NCI-H1105 treated with DMSO at 0.1 percent for 48 hours (cell line): ENCODE measurements at regions not wholly inside any gene's neighbourhood (a gene's known extent, or its start where the extent isn't known, plus 50 kb on each side); places are given as distances from the start of the nearest gene placed in this dataset.
A peak's percentile ranks its signal among the peaks of the same experiment; 100 is the strongest.

Source experiments
- DNase-seq: peaks from one replicate; lab custom pipeline; 2025; lab: John Stamatoyannopoulos, UW

DNA sequence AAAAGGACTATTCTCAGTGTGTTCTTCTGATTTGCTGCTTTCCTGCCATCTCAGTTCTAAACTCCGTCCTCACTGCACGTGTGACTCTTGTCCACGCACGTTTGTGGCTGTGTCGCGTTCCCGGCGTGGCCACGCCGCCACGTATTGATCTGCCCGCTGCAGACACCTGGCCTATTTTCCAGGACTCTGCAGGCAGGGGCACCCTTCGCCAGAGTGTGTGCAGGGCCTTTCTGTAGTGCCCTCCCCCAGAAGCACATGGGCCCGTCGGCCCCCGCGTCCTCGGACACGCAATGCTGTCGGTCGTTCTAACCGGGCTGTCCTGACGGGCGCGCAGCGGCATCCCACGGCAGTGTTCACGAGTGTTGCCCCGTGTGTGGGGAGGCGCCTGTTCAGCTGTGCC, 87.6 kb downstream of the YTHDF1 start:
- no peak for DNase-seq

DNA sequence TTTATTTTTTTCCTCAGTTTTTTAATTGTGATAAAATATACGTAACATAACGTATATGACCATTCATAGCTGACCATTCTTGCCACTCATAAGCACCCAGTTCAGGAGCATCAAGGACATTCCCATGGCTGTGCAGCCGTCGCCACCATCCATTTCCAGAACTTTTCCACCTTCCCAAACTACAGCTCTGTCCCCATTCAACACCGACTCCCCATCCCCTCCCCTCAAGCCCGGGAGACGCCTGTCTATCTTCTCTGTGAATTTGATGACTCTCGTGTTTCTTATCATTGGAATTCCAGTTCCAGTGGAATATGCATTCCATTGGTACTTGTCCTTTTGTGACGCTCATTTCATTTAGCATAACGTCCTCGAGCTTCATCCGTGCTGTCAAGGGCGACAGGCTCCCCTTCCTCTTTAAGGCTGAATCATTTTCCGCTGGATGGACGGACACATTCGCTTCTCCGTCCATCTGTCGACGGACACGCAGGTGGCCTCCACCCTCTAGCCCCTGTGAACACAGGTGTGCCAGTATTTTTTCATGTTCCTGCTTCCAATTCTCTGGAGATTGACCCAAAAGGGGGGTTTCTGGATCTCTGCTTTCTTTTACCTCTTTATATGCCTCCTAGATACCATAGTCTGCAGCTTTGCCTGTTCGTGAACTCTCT, 88.1 kb downstream of the YTHDF1 start:
- DNase-seq: no peak

DNA sequence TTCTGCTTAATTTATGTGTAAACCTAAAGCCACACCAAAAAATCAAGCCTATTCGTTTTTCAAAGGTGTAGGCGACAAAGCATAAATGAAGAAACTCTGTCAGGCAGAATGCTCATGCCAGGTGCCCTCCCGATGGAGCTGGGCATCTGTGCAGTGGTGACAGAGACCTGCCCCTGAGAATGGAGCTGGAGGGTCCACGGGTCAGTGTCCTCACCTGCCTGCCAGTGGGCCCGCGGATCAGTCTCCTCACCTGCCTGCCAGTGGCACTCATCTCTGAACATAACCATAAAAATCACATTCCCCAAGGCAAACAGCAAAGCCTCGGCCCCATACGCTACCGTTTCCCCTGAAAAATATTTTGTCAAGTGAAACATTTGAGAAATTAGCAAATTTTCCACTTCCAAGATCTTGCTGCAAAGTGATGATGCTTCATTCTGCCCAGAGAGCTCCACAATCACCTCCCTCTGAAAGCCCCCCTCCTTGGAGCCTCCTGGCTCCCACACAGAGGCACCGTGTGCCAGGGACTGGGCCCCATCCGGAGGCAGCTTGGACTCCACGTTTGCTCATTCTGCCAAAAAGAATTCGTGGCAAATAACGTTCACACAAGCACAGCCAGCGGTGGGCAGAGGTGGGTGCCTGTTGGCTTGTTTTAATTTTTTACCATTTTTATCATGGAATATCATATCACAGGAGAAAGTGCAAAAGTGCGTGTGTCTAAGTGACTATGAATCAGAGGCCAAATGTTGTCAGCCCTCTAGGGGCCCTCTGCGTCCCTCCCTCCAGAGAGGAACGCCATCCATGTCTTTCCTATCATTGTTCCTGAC, 88.8 kb downstream of the YTHDF1 start:
- no peak for DNase-seq

DNA sequence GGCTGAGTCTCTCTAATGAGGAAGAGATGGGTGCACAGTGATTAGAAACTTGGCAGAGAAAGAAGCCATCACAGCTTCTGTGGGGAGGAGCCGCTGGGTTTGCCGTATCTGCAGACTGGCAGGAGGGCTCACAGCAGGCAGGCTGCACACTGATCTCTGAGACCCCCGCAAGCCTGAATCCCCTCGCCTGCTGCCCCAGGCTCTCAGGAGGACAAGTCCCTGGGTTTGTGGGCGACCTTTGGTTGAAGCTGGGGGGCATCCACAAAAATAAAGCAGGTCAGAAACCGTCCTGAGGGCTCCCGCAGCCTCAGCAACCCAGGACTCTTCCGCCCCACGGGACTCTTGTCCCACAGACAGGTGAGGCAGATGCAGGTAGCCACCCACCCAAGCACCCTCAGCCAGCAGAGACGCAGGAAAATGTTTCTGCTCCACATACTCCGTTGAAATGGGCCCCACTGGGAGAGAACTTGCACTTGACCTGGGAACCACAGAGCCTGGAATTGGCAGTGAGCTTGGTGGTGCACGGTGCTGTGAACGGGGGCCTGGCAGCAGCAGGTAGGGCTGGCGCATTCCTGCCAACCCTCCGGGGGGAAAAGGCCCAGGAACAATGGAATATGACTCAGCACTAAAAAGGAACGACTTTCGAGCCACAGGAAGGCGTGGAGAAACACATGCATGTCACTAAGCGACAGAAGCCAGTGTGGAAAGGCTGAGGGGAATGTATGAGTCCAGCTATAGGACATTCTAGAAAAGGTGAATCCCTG, 89.9 kb downstream of the YTHDF1 start:
- no peak for DNase-seq

DNA sequence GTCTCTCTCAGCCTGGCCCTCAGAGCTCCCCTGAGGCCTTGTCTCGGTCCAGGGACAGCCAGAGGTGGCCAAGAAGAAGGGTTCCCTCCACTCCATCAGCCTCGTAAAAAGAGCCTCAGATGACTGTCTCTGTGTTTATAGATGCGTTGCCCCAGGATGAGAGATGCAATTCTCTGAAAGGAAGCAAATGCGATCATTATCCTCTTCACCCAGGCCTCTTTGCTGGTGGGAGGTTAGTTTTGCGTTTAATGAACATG, 90.4 kb downstream of the YTHDF1 start:
- DNase-seq: peak; percentile 22

DNA sequence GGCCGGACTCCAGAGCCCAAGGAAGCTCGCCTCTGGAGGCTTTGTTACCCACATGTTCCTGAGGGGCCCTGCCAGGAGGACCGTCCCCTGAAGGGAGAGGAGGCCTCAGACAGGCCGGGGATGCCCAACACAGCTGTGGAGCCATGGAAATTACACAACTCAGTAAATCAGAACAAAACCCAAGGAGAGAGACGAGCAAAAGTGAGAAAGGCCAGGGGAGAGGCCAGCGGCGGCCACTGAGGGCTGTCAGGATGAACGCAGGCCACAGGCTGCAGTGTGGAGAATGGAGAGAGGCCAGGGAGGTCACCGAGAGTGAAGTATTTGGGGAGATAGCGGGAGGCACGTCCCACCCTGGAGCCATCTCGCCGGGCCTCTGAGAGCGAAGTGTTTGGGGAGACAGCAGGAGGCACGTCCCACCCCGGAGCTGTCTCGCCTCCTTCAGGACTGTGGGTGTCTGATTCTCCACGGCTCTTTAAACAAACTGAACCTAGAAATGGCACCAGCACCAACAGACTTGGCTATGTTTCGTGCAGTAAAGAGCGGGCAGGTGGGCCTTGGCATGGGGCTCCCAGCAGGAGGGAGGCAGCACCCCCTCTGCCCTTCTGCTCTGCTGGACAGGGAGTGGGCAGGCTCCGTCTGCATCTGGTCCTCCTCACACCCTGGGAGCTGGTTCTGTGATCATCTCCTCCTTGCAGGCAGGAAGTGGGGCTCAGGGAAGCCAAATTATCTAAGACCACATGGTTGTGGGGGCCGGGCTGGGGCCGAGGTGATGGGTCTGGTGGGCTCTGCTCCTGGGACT, 91.0 kb downstream of the YTHDF1 start:
- no peak for DNase-seq

DNA sequence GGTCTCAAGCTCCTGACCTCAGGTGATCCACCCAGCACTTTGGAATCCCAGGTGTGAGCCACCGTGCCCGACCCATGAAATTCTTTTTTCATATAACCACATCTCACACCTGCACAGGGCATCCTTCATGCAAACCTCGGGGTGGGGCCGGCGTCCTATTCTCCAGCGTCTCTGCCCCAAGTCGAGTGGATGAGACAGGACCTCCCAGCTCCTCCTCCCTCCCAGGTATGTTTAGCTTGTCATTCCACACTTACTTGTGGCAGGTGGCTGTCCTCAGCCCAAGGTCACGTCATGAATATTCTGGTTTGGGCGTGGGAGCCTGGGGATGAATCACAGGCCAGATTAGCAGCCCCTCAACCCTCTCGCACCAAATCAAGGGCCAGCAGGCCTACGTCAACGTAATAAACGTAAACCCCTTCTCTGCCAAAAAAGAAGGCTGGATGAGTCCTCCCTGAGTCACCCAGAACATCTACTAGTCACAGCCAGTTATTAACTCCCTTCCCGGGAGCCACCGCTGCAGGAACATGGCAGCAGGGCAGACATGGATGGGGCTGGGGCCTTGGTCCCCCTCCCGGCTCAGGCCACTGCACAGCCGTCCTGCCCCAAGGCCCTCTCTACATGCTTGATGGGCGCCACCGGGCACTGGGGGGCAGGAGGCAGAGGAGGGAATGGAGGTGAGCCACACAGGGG, 91.7 kb downstream of the YTHDF1 start:
- DNase-seq: no peak

DNA sequence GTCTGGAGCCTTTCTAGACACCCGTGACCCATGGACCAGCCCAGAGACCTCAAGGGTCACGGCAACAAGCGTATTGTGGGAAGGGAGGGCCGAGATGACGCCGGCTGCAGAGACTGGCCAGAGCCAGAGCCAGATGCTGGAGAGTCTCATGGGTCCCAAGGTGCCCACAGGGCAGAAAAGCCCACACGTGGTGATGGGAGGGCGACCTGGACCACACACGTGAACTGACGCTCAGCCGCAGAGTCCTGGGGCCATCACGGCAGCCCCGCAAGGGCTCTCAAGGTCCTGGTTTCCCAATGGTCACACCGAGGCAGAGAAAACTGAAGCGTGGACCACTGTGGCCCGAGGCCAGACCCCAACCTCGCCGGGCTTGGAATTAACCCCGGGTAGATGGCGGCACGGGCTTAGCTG, 92.6 kb downstream of the YTHDF1 start:
- no peak for DNase-seq

DNA sequence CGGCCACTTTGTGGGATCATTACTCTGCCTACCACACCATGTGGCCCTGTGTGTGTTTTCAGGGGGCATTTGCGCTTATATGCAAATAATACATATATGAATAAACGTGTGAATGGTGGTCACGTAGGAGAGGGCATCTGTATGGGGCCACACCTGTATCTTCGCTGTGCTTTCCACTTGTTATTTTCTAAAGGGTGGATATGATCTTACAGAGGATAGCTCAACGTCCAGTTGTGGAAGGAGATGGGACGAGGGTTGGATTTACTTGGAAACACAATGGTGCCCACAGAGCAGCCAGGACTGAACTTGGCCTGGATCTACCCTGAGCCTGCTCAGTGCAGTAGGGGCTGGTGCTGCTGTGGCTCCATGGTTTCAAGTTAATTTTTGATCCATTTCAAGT, 93.3 kb downstream of the YTHDF1 start:
- no peak for DNase-seq

DNA sequence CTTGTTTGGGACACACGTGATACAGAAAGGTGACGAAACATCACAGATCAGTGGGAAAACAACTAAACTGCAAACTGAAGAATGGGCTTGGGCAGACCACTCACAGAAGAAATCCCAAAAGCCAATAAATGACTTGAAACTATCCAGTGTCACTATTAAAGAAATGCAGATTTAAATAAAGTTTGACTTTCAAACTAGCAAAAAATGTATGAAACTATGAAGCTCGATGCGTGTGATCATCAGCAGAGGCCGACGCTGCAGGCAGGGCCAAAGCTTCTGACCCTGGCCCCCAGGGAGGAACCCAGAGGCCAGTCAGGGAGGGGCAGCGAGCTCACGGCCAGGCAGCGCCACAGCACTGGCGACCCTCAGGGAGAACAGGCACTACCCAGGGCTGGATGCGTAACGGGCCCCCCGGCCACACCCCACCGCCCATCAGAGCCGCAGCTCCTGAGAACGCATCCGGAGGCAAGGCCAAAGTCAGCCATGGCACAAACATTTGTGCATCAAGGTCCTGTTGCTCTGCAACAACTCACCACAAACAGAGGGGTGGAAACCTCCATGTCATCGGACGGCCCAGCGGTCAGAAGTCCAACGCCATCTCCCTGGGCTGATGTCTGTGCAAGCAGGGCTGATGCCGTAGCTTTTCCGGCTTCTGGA, 94.1 kb downstream of the YTHDF1 start:
- no peak for DNase-seq

DNA sequence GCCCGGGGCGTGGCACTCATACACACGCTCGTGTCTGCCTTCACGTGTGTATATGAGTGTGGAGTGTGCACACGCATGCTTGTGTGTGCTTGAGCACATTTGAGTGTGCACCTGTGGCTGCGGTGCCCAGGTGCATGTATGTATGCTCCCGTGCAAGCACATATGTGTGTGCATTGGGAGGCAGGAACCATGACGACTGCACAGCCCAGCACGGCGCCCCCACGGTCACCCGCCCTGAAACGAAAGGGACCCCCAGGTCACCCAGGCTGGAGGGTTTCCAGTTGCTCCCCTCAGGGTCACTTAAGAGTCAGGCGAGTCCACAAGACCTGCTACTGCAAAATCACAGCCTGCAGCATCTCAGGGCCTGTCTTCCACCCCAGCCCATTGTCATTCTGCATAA, 94.7 kb downstream of the YTHDF1 start:
- no peak for DNase-seq

DNA sequence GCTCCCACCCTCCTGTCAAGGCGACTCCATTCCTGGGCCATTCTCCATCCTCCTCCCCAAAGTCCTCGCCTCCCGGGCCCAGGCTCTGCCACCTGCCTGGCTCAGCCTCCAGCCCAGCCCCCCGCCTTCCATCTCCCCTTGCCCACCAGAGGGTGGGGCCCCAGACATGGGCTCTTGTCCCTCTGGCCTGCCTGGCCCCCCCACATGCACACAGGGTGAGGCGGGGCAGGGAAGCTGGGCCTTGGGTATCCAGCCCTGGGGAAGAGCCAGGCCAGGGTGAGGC, 95.2 kb downstream of the YTHDF1 start:
- DNase-seq: no peak

DNA sequence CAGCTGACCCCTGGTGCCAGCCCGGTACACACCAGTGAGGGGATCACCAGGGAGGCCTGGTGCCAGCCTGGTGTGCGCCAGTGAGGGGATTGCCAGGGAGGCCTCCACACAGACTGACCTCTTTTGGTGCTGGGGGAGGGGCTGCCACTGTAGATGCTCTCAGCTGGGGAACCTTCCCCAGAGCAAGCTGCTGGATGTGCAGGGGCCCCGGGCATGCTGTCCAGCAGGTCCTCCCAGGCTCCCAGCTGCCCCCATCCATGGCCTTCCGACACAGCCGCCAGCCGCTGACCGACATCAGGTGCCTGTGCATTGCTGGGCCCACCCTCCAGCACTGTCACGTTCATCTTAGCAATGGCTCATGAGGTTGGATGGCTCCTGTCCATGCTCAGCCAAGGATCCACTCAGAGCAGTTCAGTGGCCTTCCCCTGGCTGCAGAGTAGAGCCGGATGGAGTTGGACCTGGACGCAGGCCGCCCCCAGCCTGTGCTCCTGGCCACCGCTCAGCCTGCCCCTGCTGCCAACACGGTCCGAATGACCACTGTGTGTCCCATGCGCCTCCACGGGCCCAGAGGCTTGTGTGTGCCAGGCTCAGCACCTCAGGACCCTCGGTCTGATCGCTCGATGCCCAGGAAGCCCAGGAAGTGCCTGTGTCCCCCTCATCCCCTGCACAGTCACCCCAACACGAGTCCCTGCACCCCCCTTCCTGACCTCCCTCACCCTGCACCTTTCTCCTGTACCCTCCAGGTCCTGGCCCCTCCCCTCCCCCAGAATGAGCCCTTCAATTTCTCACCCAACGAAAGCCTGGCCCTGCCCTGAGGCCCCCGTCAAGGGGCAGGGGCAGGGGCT, 95.7 kb downstream of the YTHDF1 start:
- no peak for DNase-seq

DNA sequence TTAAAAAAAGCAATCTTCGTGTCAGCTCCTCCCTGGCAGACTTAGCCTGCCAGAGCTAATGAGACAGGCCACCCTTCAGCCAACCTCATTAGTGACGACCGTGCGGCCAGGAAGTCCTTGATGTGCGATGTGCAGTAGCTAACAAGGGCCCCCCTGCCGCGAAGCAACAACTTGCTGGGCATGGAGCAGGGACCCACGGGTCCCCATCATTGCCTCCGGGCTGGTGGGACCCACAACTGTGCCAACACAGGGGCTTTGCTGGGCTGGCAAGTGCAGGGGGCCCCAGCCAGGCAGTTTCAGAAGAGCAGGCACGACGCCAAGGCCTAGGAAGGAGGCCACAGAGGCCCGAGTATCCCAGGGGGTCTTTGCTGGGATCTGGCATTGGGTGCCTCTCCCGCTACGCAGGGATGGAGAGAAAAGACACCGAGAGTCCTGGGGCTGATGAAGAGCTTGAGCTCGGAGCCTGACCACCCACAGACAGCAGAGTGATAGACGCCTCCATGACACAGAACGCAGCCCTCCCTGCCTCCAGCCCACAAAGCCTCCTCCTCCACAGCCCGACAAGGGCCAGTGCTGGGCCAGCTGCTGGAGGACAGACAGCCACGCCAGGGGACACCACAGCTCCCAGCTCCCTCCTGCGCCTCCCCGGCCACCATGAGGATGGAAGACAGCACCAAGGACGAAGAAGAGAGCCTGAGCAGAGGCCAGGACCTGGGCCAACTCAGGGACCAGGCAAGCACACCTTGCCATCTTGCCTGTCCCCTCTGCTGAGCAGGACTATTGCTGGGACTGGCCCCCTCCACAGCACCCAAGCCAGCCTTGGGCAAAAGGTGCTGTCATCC, 96.6 kb downstream of the YTHDF1 start:
- peak; percentile 61 for DNase-seq

DNA sequence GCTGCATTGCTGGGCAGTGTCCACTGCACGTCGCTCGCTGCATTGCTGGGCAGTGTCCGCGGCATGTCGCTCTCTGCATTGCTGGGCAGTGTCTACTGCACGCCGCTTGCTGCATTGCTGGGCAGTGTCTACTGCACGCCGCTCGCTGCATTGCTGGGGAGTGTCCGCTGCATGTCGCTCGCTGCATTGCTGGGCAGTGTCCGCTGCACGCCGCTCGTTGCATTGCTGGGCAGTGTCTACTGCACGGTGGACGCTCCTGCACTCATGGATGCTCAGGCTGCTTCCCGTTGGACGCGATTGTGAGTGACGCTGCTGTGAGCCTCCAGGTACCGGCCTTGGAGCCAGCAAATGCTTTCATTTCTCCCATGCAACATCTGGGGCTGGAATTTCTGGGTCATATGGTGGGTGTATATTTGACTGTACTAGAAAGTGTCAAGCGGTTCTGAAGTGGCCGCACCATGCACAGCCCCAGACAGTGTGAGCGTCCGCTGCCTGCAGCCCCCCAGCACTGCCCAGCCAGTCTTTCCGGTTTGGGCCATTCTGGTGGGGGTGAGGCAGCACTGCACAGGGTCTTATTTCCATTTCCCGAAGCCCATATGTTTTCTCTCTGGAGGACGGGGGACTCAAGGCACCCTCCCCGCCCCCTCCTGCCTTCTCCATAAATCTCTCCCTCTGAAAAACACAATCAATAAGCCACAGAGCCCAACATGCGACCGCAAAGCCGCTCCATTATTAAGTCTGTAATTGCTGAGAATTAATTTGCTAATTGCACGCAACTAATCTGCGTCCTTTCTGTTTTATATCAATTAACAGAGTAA, 97.4 kb downstream of the YTHDF1 start:
- DNase-seq: no peak

DNA sequence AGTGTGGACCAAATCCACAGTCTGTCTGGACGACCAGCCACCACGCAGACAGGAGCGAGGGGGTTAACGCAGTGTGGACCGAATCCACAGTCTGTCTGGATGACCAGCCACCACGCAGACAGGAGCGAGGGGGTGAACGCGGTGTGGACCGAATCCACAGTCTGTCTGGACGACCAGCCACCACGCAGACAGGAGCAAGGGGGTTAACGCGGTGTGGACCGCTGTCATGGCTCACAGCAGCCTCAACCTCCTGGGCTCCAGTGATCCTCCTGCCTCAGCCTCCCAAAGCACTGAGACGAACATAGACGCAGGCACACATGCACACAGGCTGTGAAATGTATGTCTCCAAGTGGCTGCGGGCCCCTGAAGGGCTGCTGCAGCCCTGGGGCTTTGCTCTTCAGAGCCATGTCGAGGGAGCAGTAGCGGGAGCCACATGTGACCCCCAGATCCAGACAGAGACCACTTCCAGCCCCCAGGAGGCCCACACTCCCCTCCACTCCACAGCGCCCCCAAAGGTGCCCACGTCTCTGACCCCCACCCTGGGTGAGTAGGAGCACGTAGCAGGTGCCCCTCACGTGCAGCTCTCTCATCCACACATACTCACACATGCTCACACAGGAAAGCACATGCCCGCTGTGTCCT, 98.1 kb downstream of the YTHDF1 start:
- DNase-seq: no peak

DNA sequence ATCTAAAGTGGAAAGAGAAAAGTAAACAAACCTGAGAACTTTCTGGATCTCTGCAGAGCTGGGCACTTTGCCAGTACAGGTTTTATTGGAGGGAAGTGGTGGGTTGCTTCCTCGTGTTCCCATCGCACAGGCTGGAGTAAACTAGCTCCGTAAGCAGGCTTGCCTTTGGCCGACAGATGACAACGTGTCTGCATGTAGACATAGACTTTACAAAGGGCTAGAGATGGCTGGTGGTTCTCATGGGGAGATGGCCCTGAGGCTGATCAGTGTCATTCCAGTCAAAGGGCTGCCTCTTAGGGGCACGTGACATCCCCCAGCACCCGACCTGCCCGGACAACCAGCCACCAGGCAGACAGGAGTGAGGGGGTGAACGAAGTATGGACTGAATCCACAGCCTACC, 98.8 kb downstream of the YTHDF1 start:
- DNase-seq: peak; percentile 31

DNA sequence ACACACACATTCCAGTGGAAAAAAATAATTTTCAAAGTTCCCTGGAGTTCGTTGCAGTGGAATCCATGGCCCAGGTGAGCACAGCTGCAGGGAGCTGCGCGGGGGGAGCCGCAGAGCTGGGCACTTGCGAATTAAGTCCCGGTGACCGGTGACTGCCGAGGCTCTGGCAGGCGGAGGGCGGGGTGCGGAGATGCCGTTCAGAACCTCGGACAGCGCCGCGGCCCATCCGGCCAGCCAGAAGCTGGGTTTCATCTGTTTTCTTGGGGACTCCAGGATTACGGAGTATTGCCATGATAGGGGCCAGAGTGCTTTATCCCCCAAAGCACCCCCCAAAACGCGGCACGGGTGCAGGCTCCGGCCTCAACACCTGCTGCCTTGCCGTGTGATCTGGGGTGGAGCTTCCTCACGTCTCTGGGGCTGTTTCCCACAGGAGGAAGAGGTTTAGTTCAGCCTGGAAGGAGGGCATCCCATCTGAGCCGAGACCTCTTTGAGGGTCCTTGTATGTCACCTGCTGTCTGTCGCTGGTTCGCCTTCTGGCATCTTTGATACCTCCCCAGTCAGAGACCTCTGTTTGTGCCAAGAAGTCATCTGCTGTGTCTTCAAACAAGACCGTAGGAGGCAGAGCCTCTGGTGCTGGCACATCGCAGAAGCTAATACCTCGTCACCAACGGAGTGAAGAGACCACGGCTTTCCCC, 99.4 kb downstream of the YTHDF1 start:
- DNase-seq: no peak
